Activated T-cell treated with anti-CD3 and anti-CD28 coated beads, Interleukin-2, amount 50 U/mL, for 72 hours (primary cell): ENCODE measurements at regions not wholly inside any gene's neighbourhood (a gene's known extent, or its start where the extent isn't known, plus 50 kb on each side); places are given as distances from the start of the nearest gene placed in this dataset.
"Not testable (repeated sequence)": the region's sequence is repeated elsewhere in the genome, so short reads cannot be mapped to it uniquely, and the experiment has no call there.

ENCODE experiments used
- ATAC-seq, 2 donors: fragments of 150-1000 bp; cut with Tn5 transposase; replicated peaks in 1 of 2; 2 replicates each; pipeline ENCODE4 v1.10.0; 2021; ENCODE audit warnings: moderate library complexity in 2 of 2, mild to moderate bottlenecking in 1 of 2
- DNase-seq, 2 donors: peaks; one replicate each; pipeline ENCODE4 v3.0.0; 2021 to 2022; ENCODE audit warnings: mixed read lengths in 1 of 2
- H3K27ac Mint-ChIP-seq: one replicate; pipeline ENCODE4 v1.8.0; 2022; ENCODE audit warnings: mild to moderate bottlenecking, moderate library complexity, mixed read lengths
- H3K27me3 Mint-ChIP-seq: one replicate; pipeline ENCODE4 v1.8.0; 2022; ENCODE audit warnings: low read depth, mixed read lengths
- H3K36me3 Mint-ChIP-seq, 2 donors: one replicate each; pipeline ENCODE4 v1.8.0; 2022; ENCODE audit warnings: mixed read lengths in 2 of 2, mild to moderate bottlenecking in 1 of 2; ENCODE audit not compliant: insufficient read depth in 2 of 2
- H3K4me1 Mint-ChIP-seq: one replicate; pipeline ENCODE4 v1.8.0; 2022; ENCODE audit warnings: low read depth, mixed read lengths
- H3K4me3 Mint-ChIP-seq, 2 donors: one replicate each; pipeline ENCODE4 v1.8.0; 2022; ENCODE audit warnings: mild to moderate bottlenecking in 2 of 2, mixed read lengths in 2 of 2, moderate library complexity in 2 of 2
- H3K9me3 Mint-ChIP-seq, 2 donors: one replicate each; pipeline ENCODE4 v1.8.0; 2022; ENCODE audit warnings: mixed read lengths in 2 of 2

- H3K4me3 Mint-ChIP-seq, H3K27me3 Mint-ChIP-seq, DNase-seq, H3K9me3 Mint-ChIP-seq, H3K27ac Mint-ChIP-seq, ATAC-seq, H3K4me1 Mint-ChIP-seq, H3K36me3 Mint-ChIP-seq: not testable (repeated sequence)
Observed at GRCh38 chr4:27813699-27814425, 953.2 kb downstream of the STIM2 start.

GRCh38 chr4:27819246-27819645 lies 958.6 kb downstream of the STIM2 start:
- Mint-ChIP-seq H3K27me3 (no peaks in the 10 kb centered on the region), H3K4me1 (no peaks in the 10 kb centered on the region), H3K4me3 (no peak overlapping the region), H3K9me3 (peaks cover 5% of the 10 kb centered on the region in 2 donors), H3K36me3 (no peaks in the 10 kb centered on the region), H3K27ac (no peak overlapping the region)
- DNase-seq, result no peak
- ATAC-seq, result no peak

- Mint-ChIP-seq H3K27ac (no peak overlapping the region), H3K36me3 (no peaks in the 10 kb centered on the region), H3K27me3 (no peaks in the 10 kb centered on the region), H3K4me3 (no peak overlapping the region), H3K9me3 (peaks cover 2 to 4% of the 10 kb centered on the region in 2 donors), H3K4me1 (no peaks in the 10 kb centered on the region)
- DNase-seq (no peak), ATAC-seq (no peak)
Observed at GRCh38 chr4:27828843-27829242, 968.2 kb downstream of the STIM2 start.

- no peak for ATAC-seq
- H3K4me3 Mint-ChIP-seq, result no peak overlapping the region
- H3K27me3 Mint-ChIP-seq, result no peaks in the 10 kb centered on the region
- no peaks in the 10 kb centered on the region for H3K36me3 Mint-ChIP-seq
- DNase-seq, result no peak
- peaks cover 2 to 6% of the 10 kb centered on the region in 2 donors for H3K9me3 Mint-ChIP-seq
- no peaks in the 10 kb centered on the region for H3K4me1 Mint-ChIP-seq
- H3K27ac Mint-ChIP-seq, result no peak overlapping the region
Observed at GRCh38 chr4:27830251-27830650, 969.6 kb downstream of the STIM2 start.

GRCh38 chr4:27835851-27836250 lies 975.2 kb downstream of the STIM2 start:
- DNase-seq (no peak), ATAC-seq (no peak)
- no peak overlapping the region for H3K4me3 Mint-ChIP-seq
- H3K4me1 Mint-ChIP-seq, result no peaks in the 10 kb centered on the region
- no peak overlapping the region for H3K27ac Mint-ChIP-seq
- peaks cover 1 to 5% of the 10 kb centered on the region in 2 donors for H3K9me3 Mint-ChIP-seq
- no peaks in the 10 kb centered on the region for H3K36me3 Mint-ChIP-seq
- H3K27me3 Mint-ChIP-seq, result no peaks in the 10 kb centered on the region

- H3K9me3 Mint-ChIP-seq, result peaks cover 1 to 5% of the 10 kb centered on the region in 2 donors
- H3K36me3 Mint-ChIP-seq, result no peaks in the 10 kb centered on the region
- DNase-seq (no peak), ATAC-seq (no peak)
- H3K4me1 Mint-ChIP-seq, result no peaks in the 10 kb centered on the region
- no peak overlapping the region for H3K27ac Mint-ChIP-seq
- no peaks in the 10 kb centered on the region for H3K27me3 Mint-ChIP-seq
- no peak overlapping the region for H3K4me3 Mint-ChIP-seq
Observed at GRCh38 chr4:27836523-27836922, 975.9 kb downstream of the STIM2 start.

GRCh38 chr4:27843776-27844175 lies 983.1 kb downstream of the STIM2 start:
- DNase-seq (no peak), ATAC-seq (no peak)
- no peaks in the 10 kb centered on the region for H3K4me1 Mint-ChIP-seq
- H3K27me3 Mint-ChIP-seq, result no peaks in the 10 kb centered on the region
- no peak overlapping the region for H3K27ac Mint-ChIP-seq
- no peaks in the 10 kb centered on the region for H3K36me3 Mint-ChIP-seq
- peaks cover 1% of the 10 kb centered on the region in 2 donors for H3K9me3 Mint-ChIP-seq
- no peak overlapping the region for H3K4me3 Mint-ChIP-seq

GRCh38 chr4:27844376-27844775 lies 983.7 kb downstream of the STIM2 start:
- no peaks in the 10 kb centered on the region for H3K27me3 Mint-ChIP-seq
- peaks cover 1% of the 10 kb centered on the region in 2 donors for H3K9me3 Mint-ChIP-seq
- no peak for ATAC-seq
- H3K4me3 Mint-ChIP-seq, result no peak overlapping the region
- no peak overlapping the region for H3K27ac Mint-ChIP-seq
- H3K4me1 Mint-ChIP-seq, result no peaks in the 10 kb centered on the region
- no peak for DNase-seq
- no peaks in the 10 kb centered on the region for H3K36me3 Mint-ChIP-seq

GRCh38 chr4:27846951-27847350 lies 986.3 kb downstream of the STIM2 start:
- no peak for DNase-seq

GRCh38 chr4:27861381-27861787 lies 1000.7 kb downstream of the STIM2 start:
- peaks cover 2 to 3% of the 10 kb centered on the region in 2 donors for H3K9me3 Mint-ChIP-seq
- no peak for DNase-seq
- no peak for ATAC-seq
- no peaks in the 10 kb centered on the region for H3K27me3 Mint-ChIP-seq
- H3K4me3 Mint-ChIP-seq, result no peak overlapping the region
- H3K4me1 Mint-ChIP-seq, result no peaks in the 10 kb centered on the region
- H3K27ac Mint-ChIP-seq, result no peak overlapping the region
- H3K36me3 Mint-ChIP-seq, result no peaks in the 10 kb centered on the region

More at GRCh38 chr4:27846951-27847350, 986.3 kb downstream of the STIM2 start:
- no peak overlapping the region for H3K27ac Mint-ChIP-seq
- H3K36me3 Mint-ChIP-seq, result no peaks in the 10 kb centered on the region
- no peak overlapping the region for H3K4me3 Mint-ChIP-seq
- H3K4me1 Mint-ChIP-seq, result no peaks in the 10 kb centered on the region
- H3K9me3 Mint-ChIP-seq, result peaks cover 1% of the 10 kb centered on the region in 2 donors
- no peaks in the 10 kb centered on the region for H3K27me3 Mint-ChIP-seq
- ATAC-seq, result no peak

GRCh38 chr4:27861802-27862201 lies 1001.2 kb downstream of the STIM2 start:
- H3K4me3 Mint-ChIP-seq, result no peak overlapping the region
- no peaks in the 10 kb centered on the region for H3K27me3 Mint-ChIP-seq
- peaks cover 2 to 3% of the 10 kb centered on the region in 2 donors for H3K9me3 Mint-ChIP-seq
- ATAC-seq, result no peak
- no peaks in the 10 kb centered on the region for H3K36me3 Mint-ChIP-seq
- no peaks in the 10 kb centered on the region for H3K4me1 Mint-ChIP-seq
- no peak for DNase-seq
- H3K27ac Mint-ChIP-seq, result no peak overlapping the region

GRCh38 chr4:27873596-27873995 lies 1013.0 kb downstream of the STIM2 start:
- Mint-ChIP-seq H3K36me3 (peaks cover 0 to 1% of the 10 kb centered on the region in 2 donors), H3K27ac (no peak overlapping the region), H3K4me3 (no peak overlapping the region), H3K27me3 (no peaks in the 10 kb centered on the region), H3K4me1 (no peaks in the 10 kb centered on the region), H3K9me3 (peaks cover 6 to 12% of the 10 kb centered on the region in 2 donors)
- ATAC-seq (no peak), DNase-seq (no peak)

- DNase-seq (no peak), ATAC-seq (no peak)
- peaks cover 8 to 9% of the 10 kb centered on the region in 2 donors for H3K9me3 Mint-ChIP-seq
- no peaks in the 10 kb centered on the region for H3K4me1 Mint-ChIP-seq
- H3K36me3 Mint-ChIP-seq, result peaks cover 0 to 3% of the 10 kb centered on the region in 2 donors
- H3K27ac Mint-ChIP-seq, result no peak overlapping the region
- H3K4me3 Mint-ChIP-seq, result no peak overlapping the region
- H3K27me3 Mint-ChIP-seq, result no peaks in the 10 kb centered on the region
Observed at GRCh38 chr4:27881705-27882104, 1021.1 kb downstream of the STIM2 start.

- no peak for ATAC-seq
- no peak for DNase-seq
- H3K9me3 Mint-ChIP-seq, result peaks cover 2 to 3% of the 10 kb centered on the region in 2 donors
- H3K4me3 Mint-ChIP-seq, result no peak overlapping the region
- no peaks in the 10 kb centered on the region for H3K36me3 Mint-ChIP-seq
- no peaks in the 10 kb centered on the region for H3K4me1 Mint-ChIP-seq
- no peaks in the 10 kb centered on the region for H3K27me3 Mint-ChIP-seq
- no peak overlapping the region for H3K27ac Mint-ChIP-seq
Observed at GRCh38 chr4:27886120-27886519, 1025.5 kb downstream of the STIM2 start.
